PFSK-1 (cell line): ENCODE measurements at regions not wholly inside any gene's neighbourhood (a gene's known extent, or its start where the extent isn't known, plus 50 kb on each side); places are given as distances from the start of the nearest gene placed in this dataset.

Experiments used
- POLR2AphosphoS5 ChIP-seq: IDR thresholded peaks from 2 replicates; pipeline ENCODE4 v1.6.1; 2012; ENCODE audit warnings: low read depth, mild to moderate bottlenecking, control low read depth, low read length, moderate library complexity
- SIN3A ChIP-seq: IDR thresholded peaks from 2 replicates; pipeline ENCODE4 v1.6.1; 2012; ENCODE audit warnings: mild to moderate bottlenecking, low read length, moderate library complexity, borderline replicate concordance; ENCODE audit not compliant: insufficient read depth
- TAF1 ChIP-seq: IDR thresholded peaks from 2 replicates; pipeline ENCODE4 v1.6.1; 2012; ENCODE audit warnings: low read length, control low read depth, borderline replicate concordance; ENCODE audit not compliant: insufficient read depth
- TF ChIP-seq, protein P1 (sequence below), 2 experiments: IDR thresholded peaks; 2 replicates each; pipeline versions ENCODE4 v1.6.1 to v1.8.0; 2011 to 2012; ENCODE audit warnings: low read depth in 2 of 2, low read length in 2 of 2, control low read depth in 1 of 2, inconsistent platforms in 1 of 2, mild to moderate bottlenecking in 1 of 2, moderate library complexity in 1 of 2; ENCODE audit not compliant: insufficient read depth in 1 of 2

- TF ChIP-seq POLR2AphosphoS5 (no peak), TAF1 (no peak), SIN3A (no peak)
- TF ChIP-seq, protein P1, sequence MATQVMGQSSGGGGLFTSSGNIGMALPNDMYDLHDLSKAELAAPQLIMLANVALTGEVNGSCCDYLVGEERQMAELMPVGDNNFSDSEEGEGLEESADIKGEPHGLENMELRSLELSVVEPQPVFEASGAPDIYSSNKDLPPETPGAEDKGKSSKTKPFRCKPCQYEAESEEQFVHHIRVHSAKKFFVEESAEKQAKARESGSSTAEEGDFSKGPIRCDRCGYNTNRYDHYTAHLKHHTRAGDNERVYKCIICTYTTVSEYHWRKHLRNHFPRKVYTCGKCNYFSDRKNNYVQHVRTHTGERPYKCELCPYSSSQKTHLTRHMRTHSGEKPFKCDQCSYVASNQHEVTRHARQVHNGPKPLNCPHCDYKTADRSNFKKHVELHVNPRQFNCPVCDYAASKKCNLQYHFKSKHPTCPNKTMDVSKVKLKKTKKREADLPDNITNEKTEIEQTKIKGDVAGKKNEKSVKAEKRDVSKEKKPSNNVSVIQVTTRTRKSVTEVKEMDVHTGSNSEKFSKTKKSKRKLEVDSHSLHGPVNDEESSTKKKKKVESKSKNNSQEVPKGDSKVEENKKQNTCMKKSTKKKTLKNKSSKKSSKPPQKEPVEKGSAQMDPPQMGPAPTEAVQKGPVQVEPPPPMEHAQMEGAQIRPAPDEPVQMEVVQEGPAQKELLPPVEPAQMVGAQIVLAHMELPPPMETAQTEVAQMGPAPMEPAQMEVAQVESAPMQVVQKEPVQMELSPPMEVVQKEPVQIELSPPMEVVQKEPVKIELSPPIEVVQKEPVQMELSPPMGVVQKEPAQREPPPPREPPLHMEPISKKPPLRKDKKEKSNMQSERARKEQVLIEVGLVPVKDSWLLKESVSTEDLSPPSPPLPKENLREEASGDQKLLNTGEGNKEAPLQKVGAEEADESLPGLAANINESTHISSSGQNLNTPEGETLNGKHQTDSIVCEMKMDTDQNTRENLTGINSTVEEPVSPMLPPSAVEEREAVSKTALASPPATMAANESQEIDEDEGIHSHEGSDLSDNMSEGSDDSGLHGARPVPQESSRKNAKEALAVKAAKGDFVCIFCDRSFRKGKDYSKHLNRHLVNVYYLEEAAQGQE (IDR thresholded peaks at IDR 0.05; ENCODE audit: insufficient read depth in 1 of 2, low read depth in 2 of 2, low read length in 2 of 2), result no peak
Observed at GRCh38 chr18:64207820-64208219, 58.9 kb upstream of the LINC00305 start.
